Astrocyte (in vitro differentiated cells and primary cell): ENCODE measurements at regions not wholly inside any gene's neighbourhood (a gene's known extent, or its start where the extent isn't known, plus 50 kb on each side); places are given as distances from the start of the nearest gene placed in this dataset.

Experiments used
- DNase-seq: peaks from one replicate; pipeline ENCODE4 v3.0.0-alpha.2; 2010; ENCODE audit warnings: low read depth
- FAIRE-seq: peaks from 2 replicates; lab custom pipeline; 2011; peaks lifted over from hg19 to GRCh38; lab: Jason Lieb, UNC
- H2AFZ ChIP-seq: 2 replicates; pipeline ENCODE4 v1.6.0; 2012; ENCODE audit warnings: low read depth, low read length, inconsistent platforms
- H3K27ac ChIP-seq: 2 replicates; pipeline ENCODE4 v1.5.1; 2011; ENCODE audit warnings: low read depth, low read length, inconsistent platforms
- H3K27me3 ChIP-seq: 2 replicates; pipeline ENCODE4 v1.6.0; 2011; ENCODE audit warnings: low read length, inconsistent platforms; ENCODE audit not compliant: insufficient read depth
- H3K36me3 ChIP-seq: 2 replicates; pipeline ENCODE4 v1.5.1; 2011; ENCODE audit warnings: low read length, inconsistent platforms; ENCODE audit not compliant: insufficient read depth
- H3K4me1 ChIP-seq: 2 replicates; pipeline ENCODE4 v1.5.1; 2011; ENCODE audit warnings: low read length, inconsistent platforms; ENCODE audit not compliant: insufficient read depth
- H3K4me2 ChIP-seq: 2 replicates; pipeline ENCODE4 v1.6.0; 2012; ENCODE audit warnings: low read length, inconsistent platforms
- H3K4me3 ChIP-seq: 2 replicates; pipeline ENCODE4 v1.5.1; 2011; ENCODE audit warnings: low read depth, mild to moderate bottlenecking, low read length, inconsistent platforms; ENCODE audit not compliant: insufficient read depth
- H3K79me2 ChIP-seq: 2 replicates; pipeline ENCODE4 v1.6.0; 2012; ENCODE audit warnings: mild to moderate bottlenecking, low read length, inconsistent platforms; ENCODE audit not compliant: insufficient read depth
- H3K9ac ChIP-seq: 2 replicates; pipeline ENCODE4 v1.6.0; 2012; ENCODE audit warnings: mild to moderate bottlenecking, low read length, inconsistent platforms
- H3K9me3 ChIP-seq: 2 replicates; pipeline ENCODE4 v1.5.1; 2012; ENCODE audit warnings: low read depth, mild to moderate bottlenecking, low read length, inconsistent platforms; ENCODE audit not compliant: insufficient read depth
- H4K20me1 ChIP-seq: 2 replicates; pipeline ENCODE4 v1.6.0; 2012; ENCODE audit warnings: low read length, inconsistent platforms; ENCODE audit not compliant: insufficient read depth
- H3K27ac Mint-ChIP-seq: one replicate; pipeline ENCODE4 v1.8.0; 2021; ENCODE audit warnings: mild to moderate bottlenecking, mixed read lengths; ENCODE audit not compliant: unreplicated experiment
- H3K27me3 Mint-ChIP-seq: one replicate; pipeline ENCODE4 v1.8.0; 2021; ENCODE audit warnings: low read depth, mixed read lengths; ENCODE audit not compliant: unreplicated experiment
- H3K36me3 Mint-ChIP-seq: one replicate; pipeline ENCODE4 v1.8.0; 2021; ENCODE audit warnings: low read depth, mixed read lengths; ENCODE audit not compliant: unreplicated experiment
- H3K4me1 Mint-ChIP-seq: one replicate; pipeline ENCODE4 v1.8.0; 2021; ENCODE audit warnings: low read depth, mixed read lengths; ENCODE audit not compliant: unreplicated experiment
- H3K4me3 Mint-ChIP-seq: one replicate; pipeline ENCODE4 v1.8.0; 2021; ENCODE audit warnings: mild to moderate bottlenecking, moderate library complexity, mixed read lengths; ENCODE audit not compliant: unreplicated experiment
- H3K9me3 Mint-ChIP-seq: one replicate; pipeline ENCODE4 v1.8.0; 2021; ENCODE audit warnings: mild to moderate bottlenecking, mixed read lengths; ENCODE audit not compliant: unreplicated experiment
- CTCF ChIP-seq: IDR thresholded peaks from 2 replicates; pipeline ENCODE4 v1.5.1; 2011; ENCODE audit warnings: low read depth, mild to moderate bottlenecking, inconsistent platforms, low read length, moderate library complexity; ENCODE audit not compliant: insufficient read depth
- EZH2 ChIP-seq: IDR thresholded peaks from 2 replicates; pipeline ENCODE4 v1.6.1; 2012; ENCODE audit warnings: mild to moderate bottlenecking, low read length, inconsistent platforms; ENCODE audit not compliant: insufficient read depth

- peak overlapping the region; percentile 63 for H3K4me2 ChIP-seq
- no peaks in the 10 kb centered on the region for H3K36me3 ChIP-seq
- H3K9me3 ChIP-seq = no peaks in the 10 kb centered on the region
- H3K4me1 ChIP-seq = peaks cover 27% of the 10 kb centered on the region
- Mint-ChIP-seq H3K4me3 (no peak overlapping the region), H3K36me3 (no peaks in the 10 kb centered on the region), H3K27me3 (no peaks in the 10 kb centered on the region), H3K4me1 (peaks cover 16% of the 10 kb centered on the region), H3K9me3 (peaks cover 4% of the 10 kb centered on the region), H3K27ac (peak overlapping the region; percentile 74)
- H3K79me2 ChIP-seq = no peaks in the 10 kb centered on the region
- TF ChIP-seq EZH2 (no peak), CTCF (no peak)
- no peak overlapping the region for H2AFZ ChIP-seq
- no peak overlapping the region for H3K4me3 ChIP-seq
- no peaks in the 10 kb centered on the region for H4K20me1 ChIP-seq
- no peaks in the 10 kb centered on the region for H3K27me3 ChIP-seq
- DNase-seq (peak; percentile 73), FAIRE-seq (peak; percentile 83)
- H3K9ac ChIP-seq = no peak overlapping the region
- peak overlapping the region; percentile 56 for H3K27ac ChIP-seq
These were observed 111.6 kb downstream of the BBS10 start for GRCh38 chr12:76236640-76237039.

- no peak overlapping the region for H3K4me3 Mint-ChIP-seq
- H3K27ac Mint-ChIP-seq = no peak overlapping the region
- no peak overlapping the region for H3K4me2 ChIP-seq
- no peak overlapping the region for H3K9ac ChIP-seq
- FAIRE-seq (no peak), DNase-seq (no peak)
- H3K27me3 Mint-ChIP-seq = no peaks in the 10 kb centered on the region
- TF ChIP-seq CTCF (no peak), EZH2 (no peak)
- no peaks in the 10 kb centered on the region for H3K9me3 Mint-ChIP-seq
- H3K36me3 ChIP-seq = no peaks in the 10 kb centered on the region
- H3K4me3 ChIP-seq = no peak overlapping the region
- H3K4me1 ChIP-seq = peaks cover 27% of the 10 kb centered on the region
- no peak overlapping the region for H2AFZ ChIP-seq
- H4K20me1 ChIP-seq = no peaks in the 10 kb centered on the region
- H3K27ac ChIP-seq = no peak overlapping the region
- H3K79me2 ChIP-seq = no peaks in the 10 kb centered on the region
- no peaks in the 10 kb centered on the region for H3K27me3 ChIP-seq
- no peaks in the 10 kb centered on the region for H3K36me3 Mint-ChIP-seq
- no peaks in the 10 kb centered on the region for H3K9me3 ChIP-seq
- H3K4me1 Mint-ChIP-seq = peaks cover 16% of the 10 kb centered on the region
These were observed 113.5 kb downstream of the BBS10 start for GRCh38 chr12:76234741-76235140.

DNA sequence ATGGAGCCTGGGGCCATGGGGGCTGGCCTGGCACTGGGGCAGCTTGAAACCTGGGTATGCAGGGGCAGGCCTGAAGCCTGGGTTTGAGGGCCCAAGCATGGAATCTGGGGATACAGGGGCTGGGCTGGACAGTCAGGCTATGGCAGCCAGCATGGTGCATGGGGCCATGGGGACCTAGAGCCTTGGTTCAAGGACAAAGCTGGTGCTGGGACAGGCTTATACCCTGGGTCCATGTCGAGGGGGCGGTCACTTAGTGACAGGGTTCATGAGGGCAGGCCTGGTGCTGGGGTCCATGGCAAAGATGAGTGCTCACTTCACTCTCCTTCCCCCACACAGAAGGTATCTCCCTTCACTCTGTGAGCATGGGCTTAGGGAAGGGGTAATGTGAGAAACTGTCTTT, 116.2 kb downstream of the BBS10 start:
- no peaks in the 10 kb centered on the region for H3K27me3 Mint-ChIP-seq
- no peaks in the 10 kb centered on the region for H3K9me3 ChIP-seq

More for the DNA sequence above, 116.2 kb downstream of the BBS10 start:
- Histone ChIP-seq H3K4me3 (no peak overlapping the region), H3K4me2 (no peak overlapping the region), H3K4me1 (peaks cover 10% of the 10 kb centered on the region), H3K27me3 (no peaks in the 10 kb centered on the region), H4K20me1 (no peaks in the 10 kb centered on the region), H3K79me2 (no peaks in the 10 kb centered on the region), H2AFZ (no peak overlapping the region), H3K9ac (no peak overlapping the region), H3K27ac (no peak overlapping the region), H3K36me3 (no peaks in the 10 kb centered on the region)
- H3K9me3 Mint-ChIP-seq = no peaks in the 10 kb centered on the region
- no peak for DNase-seq
- TF ChIP-seq CTCF (no peak), EZH2 (no peak)
- no peak overlapping the region for H3K27ac Mint-ChIP-seq
- H3K4me1 Mint-ChIP-seq = peaks cover 8% of the 10 kb centered on the region
- no peak for FAIRE-seq
- no peak overlapping the region for H3K4me3 Mint-ChIP-seq
- no peaks in the 10 kb centered on the region for H3K36me3 Mint-ChIP-seq
